HepG2 (cell line): ENCODE measurements at regions not wholly inside any gene's neighbourhood (a gene's known extent, or its start where the extent isn't known, plus 50 kb on each side); places are given as distances from the start of the nearest gene placed in this dataset.

ENCODE experiments used
- ATAC-seq: fragments of 200-7000 bp; cut with Tn5 transposase; 3 replicates; pipeline ENCODE4 v1.9.1; 2020; ENCODE audit warnings: mild to moderate bottlenecking, moderate library complexity
- BruUV-seq: library from RNA; stranded (reverse); fragments of 400-500 nt; replicated peaks from 2 replicates; lab custom pipeline; 2021; lab: Mats Ljungman, UMichigan
- CTCF ChIA-PET: fragments of 300-600 bp; formaldehyde crosslinking; extraction: SDS; loops from one replicate; lab custom pipeline; 2021; ENCODE audit warnings: low total read pairs, inconsistent platforms, low intra/inter-chr PET ratio; lab: Yijun Ruan, JAX
- POLR2A ChIA-PET: fragments of 350-600 bp; sonication (Branson Sonifier 250); formaldehyde crosslinking; loops from one replicate; lab custom pipeline; 2020; ENCODE audit warnings: antibody characterized with exemption, inconsistent platforms; lab: Yijun Ruan, JAX
- DNase-seq: peaks from one replicate; pipeline ENCODE4 v3.0.0-alpha.2; 2015; ENCODE audit warnings: low spot score
- FAIRE-seq: peaks from 3 replicates; lab custom pipeline; 2011; peaks lifted over from hg19 to GRCh38; lab: Jason Lieb, UNC
- H2AFZ ChIP-seq: one replicate; pipeline ENCODE4 v1.6.1; 2011; ENCODE audit warnings: low read length, inconsistent platforms
- H3K27ac ChIP-seq: fragments of 300-600 bp; 3 replicates; pipeline ENCODE4 v1.8.0; 2011; ENCODE audit warnings: mixed run types, mild to moderate bottlenecking, mixed read lengths, low read length, inconsistent platforms; ENCODE audit not compliant: insufficient read depth; ENCODE audit errors: extremely low read length
- H3K27me3 ChIP-seq, 2 experiments: fragments of 200-600 bp in 1 of 2; 2 replicates in 1 of 2; 3 replicates in 1 of 2; pipeline versions ENCODE4 v1.6.0 to v1.8.0; 2011; ENCODE audit warnings: low read length in 2 of 2, mild to moderate bottlenecking in 2 of 2, moderate library complexity in 2 of 2, inconsistent platforms in 1 of 2; ENCODE audit not compliant: insufficient read depth in 2 of 2, control insufficient read depth in 1 of 2
- H3K36me3 ChIP-seq, 2 experiments: fragments of 200-600 bp in 1 of 2; replicated peaks in 1 of 2; 2 replicates in 1 of 2; 3 replicates in 1 of 2; pipeline versions ENCODE4 v1.5.1 to v1.8.0; 2011; ENCODE audit warnings: low read length in 2 of 2, inconsistent platforms in 1 of 2; ENCODE audit not compliant: insufficient read depth in 2 of 2, control insufficient read depth in 1 of 2
- H3K4me1 ChIP-seq: 2 replicates; pipeline ENCODE4 v1.5.1; 2012; ENCODE audit warnings: low read length, inconsistent platforms; ENCODE audit not compliant: insufficient read depth
- H3K4me2 ChIP-seq: 2 replicates; pipeline ENCODE4 v1.6.0; 2011; ENCODE audit warnings: low read depth, low read length, inconsistent platforms
- H3K4me3 ChIP-seq, 3 experiments: fragments of 200-600 bp in 1 of 3; sonication (generic), shearing (Covaris generic) in 1 of 3; replicated peaks in 1 of 3; 2 replicates each; pipeline ENCODE4 v1.5.1; 2011 to 2016; ENCODE audit warnings: low read length in 3 of 3, inconsistent platforms in 2 of 3, low read depth in 2 of 3, mild to moderate bottlenecking in 2 of 3, control low read depth in 1 of 3, mixed read lengths in 1 of 3; ENCODE audit not compliant: insufficient read depth in 1 of 3
- H3K79me2 ChIP-seq: one replicate; pipeline ENCODE4 v1.6.1; 2011; ENCODE audit warnings: low read length, inconsistent platforms; ENCODE audit not compliant: insufficient read depth
- H3K9ac ChIP-seq: 2 replicates; pipeline ENCODE4 v1.6.0; 2011; ENCODE audit warnings: mild to moderate bottlenecking, low read depth, low read length, inconsistent platforms; ENCODE audit not compliant: insufficient read depth
- H3K9me3 ChIP-seq: 2 replicates; pipeline ENCODE4 v1.5.1; 2012; ENCODE audit warnings: mild to moderate bottlenecking, low read length
- H4K20me1 ChIP-seq: 2 replicates; pipeline ENCODE4 v1.6.0; 2011; ENCODE audit warnings: inconsistent platforms, mild to moderate bottlenecking, low read length, moderate library complexity; ENCODE audit not compliant: insufficient read depth
- ASH2L ChIP-seq: fragments of 300-600, 200-600 bp; sonication (generic); IDR thresholded peaks from 2 replicates; pipeline ENCODE4 v1.7.0; 2017; ENCODE audit warnings: low read depth, mild to moderate bottlenecking, moderate library complexity, mixed read lengths, low read length; ENCODE audit not compliant: insufficient read length
- BCLAF1 ChIP-seq: fragments of 450-650 bp; IDR thresholded peaks from 2 replicates; pipeline ENCODE4 v1.6.1; 2017; ENCODE audit warnings: mild to moderate bottlenecking
- FOXK2 ChIP-seq: fragments of 450-650 bp; IDR thresholded peaks from 2 replicates; pipeline ENCODE4 v1.6.1; 2016
- GATAD2A ChIP-seq: IDR thresholded peaks from 2 replicates; pipeline ENCODE4 v1.6.1; 2016
- KAT8 ChIP-seq: IDR thresholded peaks from 2 replicates; pipeline ENCODE4 v1.6.1; 2016; ENCODE audit warnings: missing genetic modification reagents, missing compliant biosample characterization
- NFYC ChIP-seq: IDR thresholded peaks from 2 replicates; pipeline ENCODE4 v1.6.1; 2016; ENCODE audit warnings: missing genetic modification reagents, missing compliant biosample characterization
- PATZ1 ChIP-seq: sonication (generic); formaldehyde crosslinking; IDR thresholded peaks from 2 replicates; pipeline ENCODE4 v1.4.0; 2020; ENCODE audit warnings: missing genetic modification reagents
- SUZ12 ChIP-seq: fragments of 150-350 bp; IDR thresholded peaks from 2 replicates; pipeline ENCODE4 v1.6.1; 2014; ENCODE audit warnings: low read depth, low read length
- ZBTB4 ChIP-seq: sonication (generic); formaldehyde crosslinking; IDR thresholded peaks from 2 replicates; pipeline ENCODE4 v1.4.0; 2020; ENCODE audit warnings: missing genetic modification reagents, mild to moderate bottlenecking, borderline replicate concordance
- ZNF354B ChIP-seq: sonication (generic); formaldehyde crosslinking; IDR thresholded peaks from 2 replicates; pipeline ENCODE4 v1.8.0; 2022; ENCODE audit warnings: mild to moderate bottlenecking, missing genetic modification reagents
- ZNF513 ChIP-seq: sonication (generic); formaldehyde crosslinking; conservative IDR thresholded peaks from 2 replicates; pipeline ENCODE4 v1.5.0; 2020; ENCODE audit warnings: missing genetic modification reagents
- ZNF577 ChIP-seq: sonication (generic); formaldehyde crosslinking; IDR thresholded peaks from 2 replicates; pipeline ENCODE4 v1.4.0; 2020; ENCODE audit warnings: mild to moderate bottlenecking, low read depth, missing genetic modification reagents, borderline replicate concordance
- in situ Hi-C: cut with HindIII; loops from 2 replicates; pipeline ENCODE4 v1.10.0; 2017; ENCODE audit warnings: low pct_unique_long_range_greater_than_20kb; ENCODE audit not compliant: extremely low pct_ligation_motif_present
- intact Hi-C: fragments of 100-400 bp; cut with micrococcal nuclease; formaldehyde crosslinking; loops from one replicate; pipeline ENCODE4 v1.10.0; 2022; ENCODE audit not compliant: unreplicated experiment

- Histone ChIP-seq H3K9ac (no peak overlapping the region), H3K4me3 (no peak overlapping the region), H3K27me3 (no peaks in the 10 kb centered on the region), H4K20me1 (no peaks in the 10 kb centered on the region), H3K79me2 (no peaks in the 10 kb centered on the region), H3K9me3 (no peaks in the 10 kb centered on the region), H2AFZ (no peak overlapping the region), H3K27ac (no peak overlapping the region), H3K4me2 (no peak overlapping the region), H3K36me3 (no peaks in the 10 kb centered on the region), H3K4me1 (no peaks in the 10 kb centered on the region)
- in situ Hi-C loops (no loop called here), intact Hi-C loops (no loop called here)
- DNase-seq, result no peak
- BruUV-seq, result no TSS peak
- no peak for ATAC-seq
- POLR2A ChIA-PET, result no interaction called here
- no peak for FAIRE-seq
- CTCF ChIA-PET, result no interaction called here
- TF ChIP-seq GATAD2A (CRISPR knock-in tag), result no peak
- TF ChIP-seq ZNF513, result no peak
- no peak for TF ChIP-seq ZBTB4 (CRISPR knock-in tag)
- no peak for TF ChIP-seq BCLAF1
- TF ChIP-seq ZNF577 (CRISPR knock-in tag), result no peak
- no peak for TF ChIP-seq ZNF354B (CRISPR knock-in tag)
- TF ChIP-seq NFYC (CRISPR knock-in tag), result no peak
- no peak for TF ChIP-seq SUZ12
- TF ChIP-seq KAT8, result no peak
- no peak for TF ChIP-seq PATZ1 (CRISPR knock-in tag)
- TF ChIP-seq FOXK2, result no peak
- no peak for TF ChIP-seq ASH2L
Measured at GRCh38 chr5:57572461-57572860, 89.8 kb upstream of the ACTBL2 start.
